ENCODE measurements at regions not wholly inside any gene's neighbourhood (a gene's known extent, or its start where the extent isn't known, plus 50 kb on each side); places are given as distances from the start of the nearest gene placed in this dataset.

- TF ChIP-seq, protein P1, sequence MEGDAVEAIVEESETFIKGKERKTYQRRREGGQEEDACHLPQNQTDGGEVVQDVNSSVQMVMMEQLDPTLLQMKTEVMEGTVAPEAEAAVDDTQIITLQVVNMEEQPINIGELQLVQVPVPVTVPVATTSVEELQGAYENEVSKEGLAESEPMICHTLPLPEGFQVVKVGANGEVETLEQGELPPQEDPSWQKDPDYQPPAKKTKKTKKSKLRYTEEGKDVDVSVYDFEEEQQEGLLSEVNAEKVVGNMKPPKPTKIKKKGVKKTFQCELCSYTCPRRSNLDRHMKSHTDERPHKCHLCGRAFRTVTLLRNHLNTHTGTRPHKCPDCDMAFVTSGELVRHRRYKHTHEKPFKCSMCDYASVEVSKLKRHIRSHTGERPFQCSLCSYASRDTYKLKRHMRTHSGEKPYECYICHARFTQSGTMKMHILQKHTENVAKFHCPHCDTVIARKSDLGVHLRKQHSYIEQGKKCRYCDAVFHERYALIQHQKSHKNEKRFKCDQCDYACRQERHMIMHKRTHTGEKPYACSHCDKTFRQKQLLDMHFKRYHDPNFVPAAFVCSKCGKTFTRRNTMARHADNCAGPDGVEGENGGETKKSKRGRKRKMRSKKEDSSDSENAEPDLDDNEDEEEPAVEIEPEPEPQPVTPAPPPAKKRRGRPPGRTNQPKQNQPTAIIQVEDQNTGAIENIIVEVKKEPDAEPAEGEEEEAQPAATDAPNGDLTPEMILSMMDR (IDR thresholded peaks at IDR 0.05) = no peak
- TF ChIP-seq POLR2AphosphoS5 (IDR thresholded peaks at IDR 0.05) (no peak), POLR2A (IDR thresholded peaks at IDR 0.05) (no peak)
These were observed 318.3 kb upstream of the KLHL29 start for GRCh38 chr2:23066686-23067085.
